ENCODE measurements at regions not wholly inside any gene's neighbourhood (a gene's known extent, or its start where the extent isn't known, plus 50 kb on each side); places are given as distances from the start of the nearest gene placed in this dataset.

GRCh38 chrX:131704136-131704695 is 160.3 kb downstream of the OR13H1 start:
- intact Hi-C loops (cut with micrococcal nuclease): no loop called here
- Histone ChIP-seq H3K36me3 (no peaks in the 10 kb centered on the region), H3K4me1 (no peaks in the 10 kb centered on the region), H3K4me3 (no peak overlapping the region), H3K27me3 (ENCODE audit: low read depth) (no peaks in the 10 kb centered on the region), H3K27ac (replicated peaks) (no peak overlapping the region), H3K9me3 (replicated peaks) (no peaks in the 10 kb centered on the region)
- TF ChIP-seq CTCF (IDR thresholded peaks at IDR 0.05; ENCODE audit: borderline replicate concordance): no peak
- no peak for DNase-seq

GRCh38 chrX:131709553-131709952 is 165.7 kb downstream of the OR13H1 start:
- no peaks in the 10 kb centered on the region for H3K36me3 ChIP-seq
- no peak for TF ChIP-seq CTCF (IDR thresholded peaks at IDR 0.05; ENCODE audit: borderline replicate concordance)
- H3K9me3 ChIP-seq (replicated peaks): no peaks in the 10 kb centered on the region
- H3K27me3 ChIP-seq (ENCODE audit: low read depth): no peaks in the 10 kb centered on the region
- DNase-seq: no peak
- H3K4me1 ChIP-seq: no peaks in the 10 kb centered on the region
- H3K4me3 ChIP-seq: no peak overlapping the region
- intact Hi-C loops (cut with micrococcal nuclease): no loop called here
- no peak overlapping the region for H3K27ac ChIP-seq (replicated peaks)

GRCh38 chrX:131711478-131711867 is 167.6 kb downstream of the OR13H1 start:
- Histone ChIP-seq H3K4me1 (no peaks in the 10 kb centered on the region), H3K27me3 (ENCODE audit: low read depth) (no peaks in the 10 kb centered on the region), H3K36me3 (no peaks in the 10 kb centered on the region), H3K4me3 (no peak overlapping the region), H3K9me3 (replicated peaks) (no peaks in the 10 kb centered on the region), H3K27ac (replicated peaks) (no peak overlapping the region)
- intact Hi-C loops (cut with micrococcal nuclease): no loop called here
- no peak for DNase-seq
- no peak for TF ChIP-seq CTCF (IDR thresholded peaks at IDR 0.05; ENCODE audit: borderline replicate concordance)

GRCh38 chrX:131723646-131724045 is 179.8 kb downstream of the OR13H1 start:
- no peak for TF ChIP-seq CTCF (IDR thresholded peaks at IDR 0.05; ENCODE audit: borderline replicate concordance)
- Histone ChIP-seq H3K4me1 (no peaks in the 10 kb centered on the region), H3K36me3 (no peaks in the 10 kb centered on the region), H3K27ac (replicated peaks) (no peak overlapping the region), H3K4me3 (no peak overlapping the region), H3K9me3 (replicated peaks) (peaks cover 24% of the 10 kb centered on the region), H3K27me3 (ENCODE audit: low read depth) (no peaks in the 10 kb centered on the region)
- no peak for DNase-seq
- intact Hi-C loops (cut with micrococcal nuclease): no loop called here

- DNase-seq: no peak
- TF ChIP-seq CTCF (IDR thresholded peaks at IDR 0.05; ENCODE audit: borderline replicate concordance): no peak
- Histone ChIP-seq H3K36me3 (no peaks in the 10 kb centered on the region), H3K4me1 (no peaks in the 10 kb centered on the region), H3K4me3 (no peak overlapping the region), H3K27me3 (ENCODE audit: low read depth) (no peaks in the 10 kb centered on the region), H3K9me3 (replicated peaks) (peaks cover 24% of the 10 kb centered on the region), H3K27ac (replicated peaks) (no peak overlapping the region)
- intact Hi-C loops (cut with micrococcal nuclease): no loop called here
Measured at GRCh38 chrX:131724292-131724691, 180.4 kb downstream of the OR13H1 start.
